H9 (cell line): ENCODE measurements at regions not wholly inside any gene's neighbourhood (a gene's known extent, or its start where the extent isn't known, plus 50 kb on each side); places are given as distances from the start of the nearest gene placed in this dataset.

Source experiments
- DNase-seq: peaks from one replicate; pipeline ENCODE4 v3.0.0-alpha.2; 2017
- H2AFZ ChIP-seq: one replicate; pipeline ENCODE4 v1.6.1; 2013; ENCODE audit warnings: mild to moderate bottlenecking, low read length, control low read depth, moderate library complexity
- H2AK5ac ChIP-seq: 2 replicates; pipeline ENCODE4 v1.6.1; 2013; ENCODE audit warnings: low read length, control low read depth, mixed read lengths; ENCODE audit not compliant: insufficient read length
- H2BK120ac ChIP-seq: one replicate; pipeline ENCODE4 v1.6.1; 2013; ENCODE audit warnings: low read depth, mild to moderate bottlenecking, low read length, control low read depth, inconsistent platforms; ENCODE audit not compliant: poor library complexity, severe bottlenecking
- H2BK12ac ChIP-seq: 2 replicates; pipeline ENCODE4 v1.6.1; 2013; ENCODE audit warnings: low read length, control low read depth, mixed read lengths, low read depth; ENCODE audit not compliant: insufficient read length
- H2BK15ac ChIP-seq: 2 replicates; pipeline ENCODE4 v1.6.1; 2013; ENCODE audit warnings: low read depth, low read length, control low read depth
- H2BK20ac ChIP-seq: one replicate; pipeline ENCODE4 v1.6.1; 2013; ENCODE audit warnings: low read depth, mild to moderate bottlenecking, low read length, control low read depth, inconsistent platforms; ENCODE audit not compliant: poor library complexity, severe bottlenecking
- H2BK5ac ChIP-seq: 2 replicates; pipeline ENCODE4 v1.6.1; 2013; ENCODE audit warnings: low read length, control low read depth, mixed read lengths; ENCODE audit not compliant: insufficient read length
- H3K14ac ChIP-seq: 2 replicates; pipeline ENCODE4 v1.6.1; 2013; ENCODE audit warnings: low read length, control low read depth; ENCODE audit not compliant: insufficient read depth
- H3K18ac ChIP-seq: 2 replicates; pipeline ENCODE4 v1.6.1; 2013; ENCODE audit warnings: low read depth, mild to moderate bottlenecking, mixed read lengths, low read length, control low read depth; ENCODE audit not compliant: insufficient read length
- H3K23ac ChIP-seq: 2 replicates; pipeline ENCODE4 v1.6.1; 2013; ENCODE audit warnings: low read length, control low read depth, mixed read lengths, low read depth; ENCODE audit not compliant: insufficient read length
- H3K23me2 ChIP-seq: 2 replicates; pipeline ENCODE4 v1.6.1; 2013; ENCODE audit warnings: low read depth, mild to moderate bottlenecking, mixed read lengths, low read length, control low read depth; ENCODE audit not compliant: insufficient read length, poor library complexity, severe bottlenecking
- H3K27ac ChIP-seq: 2 replicates; pipeline ENCODE4 v1.5.1; 2013; ENCODE audit warnings: low read length, control low read depth, mixed read lengths, low read depth; ENCODE audit not compliant: insufficient read length
- H3K27me3 ChIP-seq: 2 replicates; pipeline ENCODE4 v1.6.1; 2013; ENCODE audit warnings: low read length, control low read depth, inconsistent platforms; ENCODE audit not compliant: insufficient read depth
- H3K4ac ChIP-seq: 2 replicates; pipeline ENCODE4 v1.6.1; 2013; ENCODE audit warnings: low read depth, mild to moderate bottlenecking, control low read depth, inconsistent platforms, low read length, moderate library complexity
- H3K4me1 ChIP-seq: 2 replicates; pipeline ENCODE4 v1.6.1; 2013; ENCODE audit warnings: low read length, control low read depth, inconsistent platforms; ENCODE audit not compliant: insufficient read depth
- H3K4me2 ChIP-seq: 2 replicates; pipeline ENCODE4 v1.6.1; 2013; ENCODE audit warnings: low read length, control low read depth, mixed read lengths; ENCODE audit not compliant: insufficient read length, insufficient read depth
- H3K56ac ChIP-seq: 2 replicates; pipeline ENCODE4 v1.6.1; 2013; ENCODE audit warnings: low read depth, mild to moderate bottlenecking, mixed read lengths, low read length, control low read depth; ENCODE audit not compliant: insufficient read length
- H3K79me1 ChIP-seq: 2 replicates; pipeline ENCODE4 v1.6.1; 2013; ENCODE audit warnings: low read depth, mild to moderate bottlenecking, moderate library complexity, low read length, control low read depth, inconsistent platforms; ENCODE audit not compliant: insufficient read depth, poor library complexity, severe bottlenecking
- H3K79me2 ChIP-seq: 2 replicates; pipeline ENCODE4 v1.6.1; 2013; ENCODE audit warnings: low read length, control low read depth, inconsistent platforms; ENCODE audit not compliant: insufficient read depth
- H3K9ac ChIP-seq: 2 replicates; pipeline ENCODE4 v1.6.1; 2013; ENCODE audit warnings: low read length, control low read depth, mixed read lengths; ENCODE audit not compliant: insufficient read length; ENCODE audit errors: extremely low read depth
- H3K9me3 ChIP-seq: one replicate; pipeline ENCODE4 v1.6.1; 2013; ENCODE audit warnings: low read depth, low read length, inconsistent platforms; ENCODE audit not compliant: control insufficient read depth
- H3T11ph ChIP-seq: one replicate; pipeline ENCODE4 v1.6.1; 2013; ENCODE audit warnings: mild to moderate bottlenecking, low read length, control low read depth, inconsistent platforms
- H4K20me1 ChIP-seq: one replicate; pipeline ENCODE4 v1.6.1; 2013; ENCODE audit not compliant: control insufficient read depth, insufficient read length, insufficient read depth
- H4K5ac ChIP-seq: 2 replicates; pipeline ENCODE4 v1.6.1; 2013; ENCODE audit warnings: low read depth, mild to moderate bottlenecking, mixed read lengths, low read length, control low read depth; ENCODE audit not compliant: insufficient read length
- H4K8ac ChIP-seq: replicated peaks from 2 replicates; pipeline ENCODE4 v1.6.1; 2013; ENCODE audit warnings: low read length, control low read depth, mixed read lengths, low read depth; ENCODE audit not compliant: insufficient read length
- H4K91ac ChIP-seq: 2 replicates; pipeline ENCODE4 v1.6.1; 2013; ENCODE audit warnings: low read depth, mild to moderate bottlenecking, moderate library complexity, mixed read lengths, low read length, control low read depth; ENCODE audit not compliant: insufficient read length
- H3K27ac Mint-ChIP-seq, 3 experiments: 2 replicates in 2 of 3; 3 replicates in 1 of 3; pipeline ENCODE4 v1.8.0; 2020 to 2021; ENCODE audit warnings: mixed read lengths in 3 of 3, mild to moderate bottlenecking in 1 of 3, moderate library complexity in 1 of 3
- H3K27me3 Mint-ChIP-seq: 2 replicates; pipeline ENCODE4 v1.8.0; 2021; ENCODE audit warnings: low read depth, mild to moderate bottlenecking, moderate library complexity, mixed read lengths
- H3K36me3 Mint-ChIP-seq, 3 experiments: 2 replicates in 2 of 3; 3 replicates in 1 of 3; pipeline ENCODE4 v1.8.0; 2020 to 2021; ENCODE audit warnings: low read depth in 3 of 3, mixed read lengths in 3 of 3; ENCODE audit not compliant: insufficient read depth in 1 of 3
- H3K4me1 Mint-ChIP-seq, 2 experiments: 2 replicates each; pipeline ENCODE4 v1.8.0; 2020; ENCODE audit warnings: mixed read lengths in 2 of 2
- H3K4me3 Mint-ChIP-seq, 2 experiments: 2 replicates in 1 of 2; 3 replicates in 1 of 2; pipeline ENCODE4 v1.8.0; 2020 to 2021; ENCODE audit warnings: mild to moderate bottlenecking in 2 of 2, mixed read lengths in 2 of 2, moderate library complexity in 1 of 2
- H3K9me3 Mint-ChIP-seq, 2 experiments: 2 replicates in 1 of 2; 3 replicates in 1 of 2; pipeline ENCODE4 v1.8.0; 2020; ENCODE audit warnings: mild to moderate bottlenecking in 2 of 2, mixed read lengths in 2 of 2, moderate library complexity in 1 of 2
- WGBS: extraction: QIAGEN DNeasy Blood & Tissue Kit; methylation state at CpG from one replicate; pipeline ENCODE4 v1.1.7; 2013; ENCODE audit warnings: missing lambda C conversion rate, low lambda C conversion rate, mixed read lengths; ENCODE audit not compliant: insufficient read length; ENCODE audit errors: extremely low coverage; 5-methylcytosine and 5-hydroxymethylcytosine counted together
- TF ChIP-seq, protein P1 (sequence below): fragments of 200-600 bp; sonication (generic); conservative IDR thresholded peaks from 3 replicates; pipeline ENCODE4 v1.8.0; 2021; ENCODE audit warnings: antibody characterized with exemption, mild to moderate bottlenecking

DNA sequence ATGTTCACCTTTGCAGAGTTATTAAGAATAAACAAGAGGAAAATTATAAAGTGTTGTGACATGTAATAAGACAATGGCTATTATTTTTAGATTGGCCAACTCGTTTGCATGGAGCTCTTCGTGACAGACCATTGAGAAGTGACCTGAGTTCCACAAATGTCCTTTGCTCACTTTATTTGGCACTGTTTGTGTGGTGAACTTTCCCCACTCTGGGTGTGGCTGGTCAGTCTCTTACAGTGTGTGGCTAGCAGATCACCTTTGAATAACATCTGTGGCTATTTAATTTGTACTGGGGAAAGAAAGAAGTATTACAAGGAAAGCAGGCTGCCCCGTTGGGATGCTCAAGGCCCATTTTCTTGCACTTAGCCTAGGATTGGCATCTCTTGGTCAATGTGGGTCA is 274.1 kb upstream of the WWC1 start:
- Histone ChIP-seq H2BK15ac (no peak overlapping the region), H2AFZ (no peak overlapping the region), H3K79me2 (no peaks in the 10 kb centered on the region), H3K79me1 (no peaks in the 10 kb centered on the region), H2BK5ac (no peak overlapping the region), H3K14ac (no peak overlapping the region), H3K4ac (no peak overlapping the region), H3T11ph (no peak overlapping the region), H4K20me1 (no peaks in the 10 kb centered on the region), H3K4me1 (no peaks in the 10 kb centered on the region; the same call in 1 of the 2 replicates), H3K56ac (no peak overlapping the region), H3K27me3 (no peaks in the 10 kb centered on the region), H2AK5ac (no peak overlapping the region), H3K9ac (no peak overlapping the region), H3K9me3 (no peaks in the 10 kb centered on the region), H4K5ac (no peak overlapping the region), H4K91ac (no peak overlapping the region), H3K27ac (no peak overlapping the region), H3K4me2 (no peak overlapping the region), H3K23me2 (no peaks in the 10 kb centered on the region), H3K23ac (no peak overlapping the region), H2BK120ac (no peak overlapping the region), H2BK20ac (no peak overlapping the region), H4K8ac (no peak overlapping the region), H3K18ac (no peak overlapping the region), H2BK12ac (no peak overlapping the region)
- Mint-ChIP-seq H3K9me3 (no peaks in the 10 kb centered on the region), H3K27me3 (no peaks in the 10 kb centered on the region), H3K4me3 (no peak overlapping the region), H3K27ac (no peak overlapping the region), H3K36me3 (no peaks in the 10 kb centered on the region), H3K4me1 (peaks cover 6 to 10% of the 10 kb centered on the region in 2 experiments)
- no peak for DNase-seq
- WGBS, result no CpG with 5 or more reads among the region's 3 CpGs
- TF ChIP-seq, protein P1, sequence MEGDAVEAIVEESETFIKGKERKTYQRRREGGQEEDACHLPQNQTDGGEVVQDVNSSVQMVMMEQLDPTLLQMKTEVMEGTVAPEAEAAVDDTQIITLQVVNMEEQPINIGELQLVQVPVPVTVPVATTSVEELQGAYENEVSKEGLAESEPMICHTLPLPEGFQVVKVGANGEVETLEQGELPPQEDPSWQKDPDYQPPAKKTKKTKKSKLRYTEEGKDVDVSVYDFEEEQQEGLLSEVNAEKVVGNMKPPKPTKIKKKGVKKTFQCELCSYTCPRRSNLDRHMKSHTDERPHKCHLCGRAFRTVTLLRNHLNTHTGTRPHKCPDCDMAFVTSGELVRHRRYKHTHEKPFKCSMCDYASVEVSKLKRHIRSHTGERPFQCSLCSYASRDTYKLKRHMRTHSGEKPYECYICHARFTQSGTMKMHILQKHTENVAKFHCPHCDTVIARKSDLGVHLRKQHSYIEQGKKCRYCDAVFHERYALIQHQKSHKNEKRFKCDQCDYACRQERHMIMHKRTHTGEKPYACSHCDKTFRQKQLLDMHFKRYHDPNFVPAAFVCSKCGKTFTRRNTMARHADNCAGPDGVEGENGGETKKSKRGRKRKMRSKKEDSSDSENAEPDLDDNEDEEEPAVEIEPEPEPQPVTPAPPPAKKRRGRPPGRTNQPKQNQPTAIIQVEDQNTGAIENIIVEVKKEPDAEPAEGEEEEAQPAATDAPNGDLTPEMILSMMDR, result no peak
